NCI-H1417 (cell line): ENCODE measurements at regions not wholly inside any gene's neighbourhood (a gene's known extent, or its start where the extent isn't known, plus 50 kb on each side); places are given as distances from the start of the nearest gene placed in this dataset.
"Not testable (repeated sequence)": the region's sequence is repeated elsewhere in the genome, so short reads cannot be mapped to it uniquely, and the experiment has no call there.

Source experiments
- DNase-seq, 3 experiments: peaks; one replicate each; lab custom pipeline; 2025; lab: John Stamatoyannopoulos, UW

DNA sequence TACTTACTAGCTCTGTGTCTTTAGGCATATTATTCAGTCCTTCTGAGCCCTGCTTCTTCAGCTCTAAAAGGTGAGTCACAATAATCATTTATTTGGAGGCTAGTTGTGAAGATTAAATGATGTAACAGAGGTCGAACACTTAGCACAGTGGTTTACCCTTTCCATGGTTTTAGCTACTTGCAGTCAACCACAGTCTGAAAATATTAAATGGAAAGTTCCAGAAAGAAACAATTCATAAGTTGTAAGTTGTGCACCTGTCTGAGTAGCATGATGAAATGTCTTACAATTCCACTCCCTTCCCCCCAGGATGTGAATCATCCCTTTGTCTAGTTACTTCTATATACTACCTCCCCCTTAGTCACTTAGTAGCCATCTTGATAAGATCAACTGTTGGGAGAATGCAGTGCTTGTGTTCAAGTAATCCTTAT is 217.6 kb upstream of the THUMPD2 start:
- DNase-seq, result no peak

DNA sequence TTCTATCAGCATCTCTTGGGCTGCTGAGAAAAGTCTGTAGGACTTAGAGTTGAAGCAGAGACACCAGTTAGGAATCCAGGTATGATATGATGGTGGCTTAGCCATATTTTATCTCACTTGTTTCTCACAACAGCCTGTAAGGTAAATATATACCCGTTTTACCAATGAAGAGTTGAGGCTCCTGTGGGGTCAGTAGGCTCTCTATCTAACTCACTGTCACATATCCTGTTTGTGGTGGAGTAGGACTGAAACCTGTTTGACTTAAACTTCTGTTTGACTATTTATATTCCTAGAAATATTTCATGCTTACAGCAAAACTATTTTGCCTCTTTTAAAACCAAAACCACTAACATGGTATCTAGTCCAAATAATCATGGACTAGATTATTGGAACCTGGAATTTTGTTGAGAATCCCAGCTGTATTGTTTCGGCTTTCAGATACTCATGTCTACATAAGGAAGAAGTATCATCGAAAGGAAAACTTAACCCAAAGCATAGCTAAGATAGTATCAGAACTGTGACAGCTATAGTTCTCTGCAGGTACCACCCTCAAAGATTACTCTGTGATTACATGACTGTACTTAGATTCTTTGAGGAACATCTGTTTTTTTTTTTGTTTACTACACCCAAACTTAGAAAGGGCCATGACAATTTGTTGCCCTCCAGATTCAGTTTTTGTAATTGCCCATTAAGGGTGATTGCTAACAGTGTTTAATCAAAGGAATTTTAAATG is 216.1 kb upstream of the THUMPD2 start:
- DNase-seq, result no peak

DNA sequence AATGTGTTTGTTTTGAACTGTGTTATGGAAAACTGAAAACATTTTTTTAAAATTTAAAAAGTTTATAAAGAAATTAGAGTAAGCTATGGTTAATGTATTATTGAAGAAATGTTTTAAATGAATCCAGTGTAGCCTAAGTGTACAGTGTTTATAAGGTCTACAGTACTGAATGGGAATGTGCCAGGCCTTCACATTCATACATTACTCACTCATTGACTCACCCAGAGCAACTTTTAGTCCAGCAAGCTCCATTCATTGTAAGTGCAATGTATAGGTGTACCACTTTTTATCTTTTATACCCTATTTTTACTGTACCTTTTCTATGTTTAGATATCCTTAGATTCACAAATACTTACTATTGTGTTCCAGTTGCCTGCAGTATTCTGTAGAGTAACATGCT is 215.1 kb upstream of the THUMPD2 start:
- no peak for DNase-seq

DNA sequence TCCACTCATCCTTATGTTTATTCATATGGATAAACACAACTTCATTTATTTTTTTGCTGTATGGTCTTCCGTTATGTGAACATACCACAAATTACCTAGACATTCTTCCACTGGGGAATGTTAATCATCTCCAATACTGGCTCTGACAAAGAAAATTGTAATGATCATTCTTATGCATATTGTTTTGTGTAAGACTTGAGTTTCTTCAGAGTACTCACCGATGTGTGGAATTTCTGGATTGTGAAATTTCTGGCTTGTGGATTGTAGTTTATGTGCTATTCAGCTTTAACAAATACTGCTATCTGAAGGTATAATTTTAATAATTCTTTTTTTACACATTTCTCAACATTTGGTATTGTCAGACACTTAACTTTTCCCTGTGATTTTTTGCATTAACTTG is 212.2 kb upstream of the THUMPD2 start:
- DNase-seq, result no peak

DNA sequence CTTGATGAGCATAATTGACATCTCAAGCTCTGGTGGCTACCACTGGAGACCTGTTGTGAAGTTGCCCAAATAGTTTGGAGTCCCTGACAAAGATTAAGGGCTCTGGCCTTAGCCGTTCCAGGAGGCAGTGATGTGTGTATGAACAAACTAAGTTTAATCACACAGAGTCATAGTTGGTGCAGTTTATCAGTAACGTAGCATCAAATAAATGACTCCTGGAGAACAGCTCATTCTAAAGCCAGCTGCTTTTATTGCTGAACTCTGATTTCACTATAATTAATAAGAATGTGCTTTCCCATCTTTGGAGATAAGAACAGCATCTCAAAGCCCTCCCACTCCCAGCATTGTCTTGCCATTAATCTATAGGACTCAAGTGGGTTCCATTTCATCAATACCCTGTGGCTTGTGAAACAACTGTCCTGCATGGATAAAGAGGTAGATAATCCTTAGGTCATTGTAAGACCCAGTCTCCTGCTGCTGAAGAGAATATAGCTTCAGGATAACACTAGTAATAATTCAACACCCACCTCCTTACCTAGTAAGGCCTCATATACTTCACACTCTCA is 211.4 kb upstream of the THUMPD2 start:
- no peak for DNase-seq

DNA sequence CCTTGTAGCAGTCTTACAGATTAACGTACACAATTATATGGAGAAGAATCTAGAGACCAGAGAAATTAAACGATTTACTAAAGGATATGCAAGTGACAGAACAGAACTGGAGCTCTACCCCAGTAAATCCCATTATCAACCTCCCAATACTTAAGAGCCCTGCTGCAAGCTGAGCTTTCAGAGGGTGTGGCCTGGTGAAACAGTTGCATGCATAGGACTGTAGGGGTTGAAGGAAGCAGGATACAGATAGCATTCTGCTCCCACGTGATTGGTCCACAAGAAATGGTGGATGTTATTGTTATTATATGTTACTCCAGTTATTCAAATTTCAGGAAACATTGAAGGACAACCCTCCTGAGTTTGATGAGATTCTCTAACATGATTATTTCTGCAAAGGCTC is 210.8 kb upstream of the THUMPD2 start:
- DNase-seq, result no peak

DNA sequence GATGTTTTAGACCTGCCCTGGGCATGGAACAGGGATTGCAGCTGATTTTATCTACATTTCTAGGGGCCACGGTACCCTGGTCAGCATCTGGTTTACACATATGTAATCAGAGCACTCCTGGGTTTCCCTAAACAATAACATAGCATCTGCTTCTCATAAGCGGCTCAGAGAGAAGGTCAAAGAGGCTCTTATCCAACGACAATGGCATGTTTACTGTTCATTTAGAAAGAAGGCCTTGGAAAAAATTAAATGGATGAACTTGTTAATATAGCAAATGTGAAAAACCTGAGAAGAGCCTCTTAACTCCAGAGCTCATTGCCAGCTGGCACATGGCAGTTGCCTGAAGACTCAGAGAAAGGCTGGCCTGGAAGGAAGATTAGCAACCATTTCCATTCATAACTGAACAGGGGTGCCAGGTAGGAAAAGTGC is 202.8 kb upstream of the THUMPD2 start:
- peak; percentile 11 to 83 (median 62) for DNase-seq

DNA sequence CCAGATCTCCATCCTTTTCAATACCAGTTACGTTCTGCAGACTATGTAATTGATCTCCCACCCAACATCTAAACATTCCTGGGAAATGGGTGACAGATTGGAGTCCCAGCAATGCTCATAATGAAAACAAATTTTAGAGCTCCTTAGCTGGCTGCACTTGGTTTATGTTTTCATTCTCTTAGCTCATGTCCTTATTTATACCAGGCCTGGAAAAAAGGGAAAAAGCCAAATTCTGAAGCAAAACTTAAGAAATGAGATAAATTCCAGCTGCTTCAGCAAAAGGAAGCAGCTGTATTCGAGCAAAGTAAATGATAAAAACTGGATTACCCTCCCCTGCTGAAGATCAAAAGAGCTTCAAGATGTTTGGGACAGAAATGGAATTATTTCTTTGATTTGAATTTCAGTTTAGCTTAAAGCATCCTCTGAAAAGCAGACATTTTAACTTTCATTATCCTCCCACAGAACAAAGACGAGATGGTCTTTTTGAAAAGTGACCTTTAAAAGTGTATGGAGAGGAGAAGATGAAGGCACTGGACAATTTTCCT is 196.5 kb upstream of the THUMPD2 start:
- DNase-seq, result no peak

DNA sequence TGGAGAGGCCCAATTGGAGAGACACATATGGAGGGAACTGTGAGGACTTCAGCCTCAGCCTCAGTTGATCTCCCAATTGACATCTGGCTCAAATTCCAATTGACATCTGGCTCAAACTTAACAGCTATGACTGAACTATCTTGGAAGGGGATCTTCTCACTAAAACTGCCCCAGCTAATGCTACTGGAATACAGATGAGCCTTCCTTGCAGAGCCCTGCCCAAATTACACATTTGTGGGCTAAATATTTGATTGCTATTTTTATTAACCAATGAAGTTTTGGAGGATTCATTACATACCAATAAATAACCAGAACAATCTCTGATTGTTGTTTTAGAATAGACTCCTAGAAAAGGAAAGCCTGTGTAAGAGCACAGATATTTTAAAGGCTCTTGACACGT is 189.0 kb upstream of the THUMPD2 start:
- DNase-seq, result no peak

DNA sequence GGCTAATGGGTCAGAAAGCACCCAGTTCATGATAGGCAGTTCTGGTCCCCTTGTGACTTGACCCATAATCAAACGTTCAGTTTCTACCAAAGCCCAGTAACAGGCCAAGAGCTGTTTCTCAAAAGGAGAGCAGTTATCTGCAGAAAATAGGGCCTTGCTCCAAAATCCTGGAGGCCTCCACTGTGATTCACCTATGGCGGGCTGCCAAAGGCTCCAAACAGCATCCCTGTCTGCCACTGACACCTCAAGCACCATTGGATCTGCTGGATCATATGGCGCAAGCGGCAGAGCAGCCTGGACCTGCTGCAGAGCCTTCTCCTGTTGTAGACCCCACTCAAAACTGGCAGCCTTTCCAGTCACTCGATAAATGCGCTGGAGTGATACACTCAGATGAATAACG is 181.6 kb upstream of the THUMPD2 start:
- not testable (repeated sequence) for DNase-seq

DNA sequence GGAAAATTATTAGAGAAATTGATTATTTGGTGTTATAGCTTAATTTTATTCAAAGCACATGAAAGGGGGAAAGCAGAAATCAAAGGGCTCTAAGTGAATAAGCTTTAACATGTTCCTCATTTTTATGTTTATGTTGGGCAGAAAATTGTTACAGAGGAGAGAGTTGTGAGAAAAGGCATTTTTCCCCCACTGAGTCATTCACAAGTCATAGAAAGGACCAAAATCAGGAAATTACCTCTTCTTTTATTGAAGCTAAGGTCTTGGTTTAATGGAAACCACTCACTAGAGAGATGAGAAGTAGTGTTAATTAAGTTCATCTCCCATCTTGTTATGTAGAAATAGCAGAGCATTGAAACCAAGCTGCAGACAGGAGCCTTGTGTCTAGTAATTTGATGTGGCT is 175.3 kb upstream of the THUMPD2 start:
- no peak for DNase-seq

DNA sequence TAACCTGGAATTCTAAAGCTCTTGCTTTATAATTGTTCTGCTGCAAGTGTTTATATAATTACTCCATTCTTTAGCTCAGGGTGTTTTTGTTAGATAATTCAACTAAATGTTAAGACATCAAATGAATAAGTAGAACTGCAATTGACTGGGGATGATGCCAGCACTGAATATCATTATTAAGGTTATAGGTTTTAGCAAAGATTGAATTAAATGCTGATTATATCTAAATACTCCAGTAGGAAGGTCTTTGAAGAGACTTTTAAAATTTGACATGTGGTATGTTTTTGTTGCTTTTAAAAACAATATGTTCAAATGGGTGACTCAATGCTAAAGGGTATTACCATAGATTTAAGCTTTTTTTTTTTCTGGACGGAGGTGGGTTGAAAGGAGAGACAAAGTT is 170.1 kb upstream of the THUMPD2 start:
- DNase-seq, result no peak

DNA sequence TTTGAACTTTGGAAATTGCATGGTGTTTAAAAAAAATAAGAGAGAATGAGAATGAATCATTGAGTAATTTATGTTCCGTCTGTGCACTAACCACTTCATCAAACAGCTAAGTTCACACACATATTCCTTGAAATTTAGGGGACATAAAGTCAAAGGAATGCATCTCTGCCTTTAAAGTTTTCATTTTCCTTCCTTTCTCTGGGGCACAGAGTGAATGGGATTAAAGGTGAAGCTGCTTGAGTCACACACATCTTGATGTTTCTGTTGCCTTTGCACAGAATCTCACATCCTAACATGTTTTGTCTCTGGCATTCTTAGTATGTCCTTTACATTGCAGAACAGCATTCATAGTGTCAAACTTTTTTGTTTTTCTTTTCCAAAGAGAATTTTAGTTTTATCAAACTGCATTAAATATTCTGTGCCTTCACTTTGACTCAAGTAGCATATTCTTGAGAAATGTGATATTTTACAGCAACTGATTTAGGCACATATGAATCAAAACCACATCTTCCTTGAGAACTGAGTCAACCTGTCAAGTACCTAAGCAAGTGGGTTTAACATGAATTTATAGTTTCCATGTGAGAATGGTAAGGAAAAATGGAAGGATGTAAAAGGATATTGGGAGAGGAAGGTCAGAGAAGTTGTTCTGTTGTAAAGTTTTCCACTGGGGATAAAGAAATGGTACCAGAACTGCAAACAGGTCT is 169.1 kb upstream of the THUMPD2 start:
- no peak for DNase-seq

DNA sequence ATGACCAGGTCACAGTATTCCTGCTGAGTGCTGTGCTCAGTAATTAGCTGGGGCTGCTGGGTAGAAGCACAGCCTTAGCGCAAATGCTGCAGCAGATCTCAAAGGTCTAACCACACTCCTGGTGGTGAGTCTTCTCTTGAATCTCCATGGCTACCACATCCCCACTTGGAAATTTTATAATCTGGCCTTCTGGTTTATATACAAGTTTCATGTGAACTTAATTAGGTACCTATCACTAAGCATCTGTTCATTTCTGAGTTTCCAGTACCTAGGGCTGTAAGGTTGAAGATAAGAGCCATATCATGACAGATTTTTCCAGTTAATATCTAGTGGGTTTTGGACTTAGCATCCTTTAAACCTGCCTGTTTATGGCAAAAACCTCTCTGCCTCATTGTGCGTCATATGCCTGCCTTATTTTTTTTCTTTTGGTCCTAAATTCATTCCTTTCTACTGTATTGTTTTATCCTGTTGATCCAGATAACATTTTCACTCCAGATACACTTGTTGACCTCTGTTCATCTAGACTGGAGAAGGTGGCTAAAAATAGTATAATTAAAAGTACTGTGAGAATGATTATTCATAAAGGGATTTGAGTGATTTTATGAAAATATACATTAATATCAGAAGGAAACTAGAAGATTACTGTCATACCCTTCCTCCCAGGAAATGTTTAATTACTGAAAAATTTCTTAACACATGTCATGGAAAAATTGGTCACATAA is 168.4 kb upstream of the THUMPD2 start:
- no peak for DNase-seq

DNA sequence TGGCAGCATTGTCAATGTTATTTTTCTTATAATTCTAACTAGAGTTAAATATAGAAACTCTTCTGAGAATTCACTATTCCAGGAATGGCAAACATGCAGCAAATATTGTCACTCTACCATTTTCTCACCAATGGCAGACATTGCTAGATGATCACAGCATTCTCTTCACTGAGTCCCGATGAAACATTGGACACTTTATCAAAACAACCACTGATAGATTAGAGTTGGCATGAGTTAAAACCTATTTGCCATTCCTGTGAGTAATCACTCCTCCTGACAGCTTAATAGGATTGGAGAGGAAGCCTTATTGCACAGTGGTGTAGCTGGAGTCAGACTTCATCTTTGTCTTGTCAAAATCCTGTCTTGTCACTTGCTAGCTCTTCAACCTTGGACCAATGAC is 163.9 kb upstream of the THUMPD2 start:
- peak in 1 of 3 experiments; percentile 22 for DNase-seq

DNA sequence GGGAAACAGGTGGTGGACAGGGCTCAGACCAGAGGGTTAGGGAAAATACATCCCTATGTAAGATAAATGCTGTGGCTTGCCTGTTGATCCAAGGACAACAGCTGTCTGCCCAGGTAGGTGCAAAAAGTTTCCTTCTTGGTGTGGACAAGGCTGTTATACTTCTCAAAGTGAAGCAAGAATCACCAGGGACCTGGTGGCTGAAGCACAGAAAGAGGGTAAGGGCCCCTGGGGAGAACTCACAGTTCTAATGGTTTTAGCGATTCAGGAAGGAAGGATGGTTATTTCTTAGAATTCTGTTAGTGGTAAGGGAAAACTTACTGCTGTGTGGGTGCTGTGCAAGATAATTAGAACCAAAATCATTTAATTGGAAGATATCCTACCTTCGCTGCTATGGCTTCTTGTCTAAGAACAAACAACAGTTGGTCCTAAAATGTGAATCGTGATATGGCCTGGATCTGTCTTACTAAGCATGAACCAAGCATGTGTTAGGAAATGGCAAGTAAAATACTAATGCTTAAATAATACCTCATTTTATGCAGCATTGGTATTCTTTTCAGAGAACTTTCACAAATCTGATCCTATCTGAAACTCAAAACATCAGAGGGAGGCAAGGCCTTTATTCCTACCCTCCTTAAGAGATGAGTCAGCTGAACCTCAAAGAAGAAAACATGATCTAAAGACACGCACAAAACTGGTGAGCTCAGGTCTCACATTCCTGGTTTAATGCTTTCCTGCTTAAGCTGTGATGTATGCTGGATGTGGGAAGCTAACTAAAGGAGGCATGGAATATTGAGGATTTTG is 159.2 kb upstream of the THUMPD2 start:
- DNase-seq, result no peak

DNA sequence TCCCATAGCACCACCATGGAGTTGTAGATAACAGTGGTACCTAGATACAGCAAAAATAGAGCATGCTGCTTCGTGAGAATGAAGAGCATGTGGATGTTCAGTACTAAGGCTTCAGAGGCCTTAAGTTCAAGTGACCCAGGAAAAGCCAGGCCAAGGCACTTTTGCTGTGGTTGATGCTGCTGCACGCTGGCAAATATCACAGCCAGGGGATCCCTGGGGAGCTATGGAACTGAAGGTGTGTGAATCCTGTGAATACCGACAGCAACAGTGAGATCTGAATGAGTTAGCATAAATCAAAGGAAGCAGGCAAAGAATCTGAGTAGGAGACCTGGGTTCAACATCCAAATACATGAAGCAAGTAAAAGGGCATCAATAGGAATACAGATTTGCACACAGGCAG is 158.6 kb upstream of the THUMPD2 start:
- no peak for DNase-seq

DNA sequence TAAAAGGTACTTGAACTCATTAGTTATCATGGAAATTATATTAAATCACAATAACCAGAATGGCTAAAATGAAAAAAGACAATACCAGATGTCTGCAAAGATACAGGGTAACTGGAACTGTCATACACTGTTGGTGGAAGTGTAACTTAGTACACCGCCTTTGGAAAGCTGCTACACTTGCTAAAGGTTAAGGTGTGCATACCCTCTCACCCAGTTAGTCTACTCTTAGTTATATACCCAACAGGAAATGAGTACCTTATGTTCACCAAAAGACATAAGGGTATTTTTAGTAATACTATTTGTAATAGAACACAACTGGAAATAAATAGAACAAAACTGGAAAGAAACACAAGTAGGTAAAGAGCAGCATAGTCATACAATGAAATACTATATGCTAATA is 155.8 kb upstream of the THUMPD2 start:
- DNase-seq, result no peak

DNA sequence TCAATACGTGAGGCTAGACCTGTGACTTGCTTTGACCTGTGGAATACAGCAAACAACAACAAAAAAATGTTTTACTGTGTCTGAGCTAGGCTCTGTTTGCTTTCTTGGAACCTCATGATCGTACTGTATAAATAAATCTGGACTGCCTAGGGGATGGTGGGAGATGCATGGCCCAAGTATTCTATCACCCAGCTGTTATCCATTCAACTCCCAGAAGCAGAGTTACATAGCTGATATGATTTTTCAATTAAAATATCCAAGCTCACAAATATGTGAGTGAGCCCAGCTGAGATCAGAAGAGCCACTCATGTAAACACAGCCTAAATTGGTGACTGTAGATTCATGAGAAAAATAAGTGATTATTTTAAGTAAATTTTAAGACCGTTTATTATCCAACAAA is 154.1 kb upstream of the THUMPD2 start:
- peak in 1 of 3 experiments; percentile 44 for DNase-seq

DNA sequence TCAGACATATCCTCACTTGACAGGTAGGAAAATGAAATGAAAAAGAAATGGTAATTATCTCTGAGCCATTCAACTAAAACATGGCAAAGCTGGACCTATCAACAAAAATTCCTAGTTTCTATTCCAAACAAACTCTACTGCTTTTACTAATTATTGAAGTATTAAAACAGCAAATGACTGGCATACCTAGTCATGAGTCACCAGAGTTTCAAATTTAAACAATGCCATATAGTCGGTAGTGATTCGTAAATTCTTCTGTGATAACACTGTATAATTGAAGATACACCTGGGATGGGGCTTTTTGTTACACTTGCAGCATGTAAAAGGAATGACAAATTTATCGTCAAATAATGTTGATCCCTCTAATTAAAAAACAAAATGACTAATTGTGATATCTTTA is 153.1 kb upstream of the THUMPD2 start:
- no peak for DNase-seq

DNA sequence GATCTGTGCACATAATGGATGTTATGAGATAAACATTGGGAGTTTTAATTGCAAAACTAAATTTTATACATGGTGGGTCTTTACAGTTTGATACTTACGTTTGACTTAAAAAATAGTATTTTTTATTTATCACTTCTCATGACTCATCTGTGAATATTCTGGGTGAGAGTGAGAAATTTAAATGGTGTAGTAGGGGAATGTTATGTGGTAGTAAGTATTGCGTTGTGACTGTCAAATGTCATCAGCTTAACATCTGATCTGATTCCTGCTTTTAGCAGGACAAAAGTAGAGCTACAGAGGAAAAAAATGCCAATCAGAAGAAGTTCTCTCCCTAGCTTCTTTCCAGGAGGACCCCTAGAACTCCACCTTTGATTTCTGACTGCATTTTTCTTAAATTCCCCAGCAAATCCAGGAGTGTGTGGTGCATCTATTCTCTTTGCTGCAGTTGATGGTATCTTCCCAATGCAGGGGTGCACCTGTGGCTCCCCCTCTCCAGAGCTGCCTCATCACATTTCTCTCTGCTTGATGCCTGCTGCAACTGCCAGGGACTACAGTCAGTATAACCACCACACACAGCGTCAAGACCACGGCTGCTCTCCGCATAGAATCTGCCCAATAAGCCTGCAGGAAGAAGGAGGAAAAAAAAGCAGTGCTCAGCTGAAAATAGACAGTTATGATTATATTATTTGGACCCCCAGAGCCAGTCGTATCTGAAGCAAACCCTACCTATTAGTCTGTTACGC is 151.3 kb upstream of the THUMPD2 start:
- no peak for DNase-seq
